Astrocyte (in vitro differentiated cells and primary cell): ENCODE measurements at regions not wholly inside any gene's neighbourhood (a gene's known extent, or its start where the extent isn't known, plus 50 kb on each side); places are given as distances from the start of the nearest gene placed in this dataset.

Source experiments
- DNase-seq: peaks from one replicate; pipeline ENCODE4 v3.0.0-alpha.2; 2010; ENCODE audit warnings: low read depth
- FAIRE-seq: peaks from 2 replicates; lab custom pipeline; 2011; peaks lifted over from hg19 to GRCh38; lab: Jason Lieb, UNC
- H2AFZ ChIP-seq: 2 replicates; pipeline ENCODE4 v1.6.0; 2012; ENCODE audit warnings: low read depth, low read length, inconsistent platforms
- H3K27ac ChIP-seq: 2 replicates; pipeline ENCODE4 v1.5.1; 2011; ENCODE audit warnings: low read depth, low read length, inconsistent platforms
- H3K27me3 ChIP-seq: 2 replicates; pipeline ENCODE4 v1.6.0; 2011; ENCODE audit warnings: low read length, inconsistent platforms; ENCODE audit not compliant: insufficient read depth
- H3K36me3 ChIP-seq: 2 replicates; pipeline ENCODE4 v1.5.1; 2011; ENCODE audit warnings: low read length, inconsistent platforms; ENCODE audit not compliant: insufficient read depth
- H3K4me1 ChIP-seq: 2 replicates; pipeline ENCODE4 v1.5.1; 2011; ENCODE audit warnings: low read length, inconsistent platforms; ENCODE audit not compliant: insufficient read depth
- H3K4me2 ChIP-seq: 2 replicates; pipeline ENCODE4 v1.6.0; 2012; ENCODE audit warnings: low read length, inconsistent platforms
- H3K4me3 ChIP-seq: 2 replicates; pipeline ENCODE4 v1.5.1; 2011; ENCODE audit warnings: low read depth, mild to moderate bottlenecking, low read length, inconsistent platforms; ENCODE audit not compliant: insufficient read depth
- H3K79me2 ChIP-seq: 2 replicates; pipeline ENCODE4 v1.6.0; 2012; ENCODE audit warnings: mild to moderate bottlenecking, low read length, inconsistent platforms; ENCODE audit not compliant: insufficient read depth
- H3K9ac ChIP-seq: 2 replicates; pipeline ENCODE4 v1.6.0; 2012; ENCODE audit warnings: mild to moderate bottlenecking, low read length, inconsistent platforms
- H3K9me3 ChIP-seq: 2 replicates; pipeline ENCODE4 v1.5.1; 2012; ENCODE audit warnings: low read depth, mild to moderate bottlenecking, low read length, inconsistent platforms; ENCODE audit not compliant: insufficient read depth
- H4K20me1 ChIP-seq: 2 replicates; pipeline ENCODE4 v1.6.0; 2012; ENCODE audit warnings: low read length, inconsistent platforms; ENCODE audit not compliant: insufficient read depth
- H3K27ac Mint-ChIP-seq: one replicate; pipeline ENCODE4 v1.8.0; 2021; ENCODE audit warnings: mild to moderate bottlenecking, mixed read lengths; ENCODE audit not compliant: unreplicated experiment
- H3K27me3 Mint-ChIP-seq: one replicate; pipeline ENCODE4 v1.8.0; 2021; ENCODE audit warnings: low read depth, mixed read lengths; ENCODE audit not compliant: unreplicated experiment
- H3K36me3 Mint-ChIP-seq: one replicate; pipeline ENCODE4 v1.8.0; 2021; ENCODE audit warnings: low read depth, mixed read lengths; ENCODE audit not compliant: unreplicated experiment
- H3K4me1 Mint-ChIP-seq: one replicate; pipeline ENCODE4 v1.8.0; 2021; ENCODE audit warnings: low read depth, mixed read lengths; ENCODE audit not compliant: unreplicated experiment
- H3K4me3 Mint-ChIP-seq: one replicate; pipeline ENCODE4 v1.8.0; 2021; ENCODE audit warnings: mild to moderate bottlenecking, moderate library complexity, mixed read lengths; ENCODE audit not compliant: unreplicated experiment
- H3K9me3 Mint-ChIP-seq: one replicate; pipeline ENCODE4 v1.8.0; 2021; ENCODE audit warnings: mild to moderate bottlenecking, mixed read lengths; ENCODE audit not compliant: unreplicated experiment
- CTCF ChIP-seq: IDR thresholded peaks from 2 replicates; pipeline ENCODE4 v1.5.1; 2011; ENCODE audit warnings: low read depth, mild to moderate bottlenecking, inconsistent platforms, low read length, moderate library complexity; ENCODE audit not compliant: insufficient read depth
- EZH2 ChIP-seq: IDR thresholded peaks from 2 replicates; pipeline ENCODE4 v1.6.1; 2012; ENCODE audit warnings: mild to moderate bottlenecking, low read length, inconsistent platforms; ENCODE audit not compliant: insufficient read depth

DNA sequence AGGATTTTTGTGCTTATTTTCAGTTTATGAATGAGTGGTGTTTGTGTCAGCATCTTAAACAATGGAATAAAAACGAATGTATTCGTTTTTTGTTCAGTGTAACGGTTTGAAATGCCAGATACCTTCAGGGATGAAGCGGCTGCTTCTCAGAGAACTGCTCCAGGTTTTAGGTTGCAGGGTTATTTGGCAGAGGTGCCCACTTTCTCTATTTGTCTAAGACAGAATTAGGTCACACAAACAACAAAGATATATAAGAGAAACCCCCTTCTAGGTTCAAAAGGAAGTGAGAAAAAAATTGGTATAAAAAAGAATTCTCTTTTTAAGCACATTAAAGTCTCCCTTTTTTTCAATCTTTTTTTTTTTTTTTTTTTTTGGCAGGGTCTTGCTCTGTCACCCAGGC, 98.9 kb downstream of the MFAP3L start:
- H2AFZ ChIP-seq = no peak overlapping the region
- FAIRE-seq (no peak), DNase-seq (no peak)
- no peaks in the 10 kb centered on the region for H3K36me3 ChIP-seq
- no peaks in the 10 kb centered on the region for H3K79me2 ChIP-seq
- Mint-ChIP-seq H3K36me3 (no peaks in the 10 kb centered on the region), H3K27me3 (no peaks in the 10 kb centered on the region), H3K9me3 (no peaks in the 10 kb centered on the region), H3K4me1 (peaks cover 9% of the 10 kb centered on the region), H3K4me3 (no peak overlapping the region), H3K27ac (no peak overlapping the region)
- no peak for TF ChIP-seq CTCF
- TF ChIP-seq EZH2 = no peak
- no peak overlapping the region for H3K27ac ChIP-seq
- H3K9me3 ChIP-seq = no peaks in the 10 kb centered on the region
- H3K4me1 ChIP-seq = no peaks in the 10 kb centered on the region
- no peak overlapping the region for H3K9ac ChIP-seq
- H4K20me1 ChIP-seq = no peaks in the 10 kb centered on the region
- H3K4me3 ChIP-seq = no peak overlapping the region
- no peaks in the 10 kb centered on the region for H3K27me3 ChIP-seq
- H3K4me2 ChIP-seq = no peak overlapping the region

- H3K27ac Mint-ChIP-seq = no peak overlapping the region
- no peaks in the 10 kb centered on the region for H3K79me2 ChIP-seq
- peaks cover 2% of the 10 kb centered on the region for H3K27me3 ChIP-seq
- peaks cover 12% of the 10 kb centered on the region for H3K4me1 Mint-ChIP-seq
- no peak overlapping the region for H3K4me2 ChIP-seq
- H3K9ac ChIP-seq = no peak overlapping the region
- H3K4me3 Mint-ChIP-seq = no peak overlapping the region
- no peak for TF ChIP-seq CTCF
- no peak for TF ChIP-seq EZH2
- no peaks in the 10 kb centered on the region for H3K9me3 ChIP-seq
- H3K4me3 ChIP-seq = no peak overlapping the region
- DNase-seq = peak; percentile 17
- H3K36me3 Mint-ChIP-seq = no peaks in the 10 kb centered on the region
- H3K4me1 ChIP-seq = no peaks in the 10 kb centered on the region
- no peaks in the 10 kb centered on the region for H3K9me3 Mint-ChIP-seq
- H3K36me3 ChIP-seq = no peaks in the 10 kb centered on the region
- H4K20me1 ChIP-seq = no peaks in the 10 kb centered on the region
- no peak overlapping the region for H2AFZ ChIP-seq
- H3K27me3 Mint-ChIP-seq = no peaks in the 10 kb centered on the region
- FAIRE-seq = no peak
- no peak overlapping the region for H3K27ac ChIP-seq
Measured at GRCh38 chr4:169925678-169926077, 100.5 kb downstream of the MFAP3L start.

DNA sequence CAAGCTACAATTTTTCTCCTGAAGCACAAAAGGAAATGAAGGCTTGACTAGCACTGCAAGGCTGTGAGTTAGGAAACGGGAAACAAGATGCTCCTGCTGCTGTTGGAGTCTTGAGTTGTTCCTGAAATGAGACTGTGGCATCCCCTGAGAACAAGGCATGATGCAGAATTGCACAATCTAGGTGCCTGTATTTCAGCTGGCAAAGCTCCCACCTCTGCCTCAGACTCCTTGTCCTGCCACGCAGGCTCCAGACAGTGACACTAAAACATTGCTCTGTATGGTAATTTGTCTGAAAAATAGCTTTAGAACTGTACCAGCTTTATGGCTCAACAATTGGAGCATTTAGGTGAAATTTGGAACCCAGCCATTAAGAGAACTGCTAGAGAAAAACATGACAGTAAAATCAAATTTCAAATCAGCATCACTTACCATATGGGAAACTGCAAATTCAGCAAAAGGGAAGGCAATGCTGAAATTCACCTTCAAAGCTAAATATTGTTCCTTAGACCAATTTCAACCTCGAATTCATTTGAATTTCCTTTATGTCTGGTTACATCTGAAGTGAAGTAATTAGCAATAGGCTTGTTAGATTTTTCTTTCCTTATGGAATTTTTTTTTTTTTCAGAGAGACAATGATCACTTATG, 103.4 kb downstream of the MFAP3L start:
- no peaks in the 10 kb centered on the region for H4K20me1 ChIP-seq
- no peak for FAIRE-seq
- H3K4me2 ChIP-seq = no peak overlapping the region
- Mint-ChIP-seq H3K27me3 (no peaks in the 10 kb centered on the region), H3K9me3 (no peaks in the 10 kb centered on the region), H3K4me3 (no peak overlapping the region), H3K36me3 (no peaks in the 10 kb centered on the region), H3K4me1 (peaks cover 9% of the 10 kb centered on the region), H3K27ac (no peak overlapping the region)
- no peaks in the 10 kb centered on the region for H3K79me2 ChIP-seq
- no peak overlapping the region for H3K9ac ChIP-seq
- H3K36me3 ChIP-seq = no peaks in the 10 kb centered on the region
- H3K4me1 ChIP-seq = peaks cover 2% of the 10 kb centered on the region
- peaks cover 2% of the 10 kb centered on the region for H3K27me3 ChIP-seq
- H3K4me3 ChIP-seq = no peak overlapping the region
- no peak for TF ChIP-seq EZH2
- no peak for TF ChIP-seq CTCF
- H3K9me3 ChIP-seq = no peaks in the 10 kb centered on the region
- H2AFZ ChIP-seq = no peak overlapping the region
- no peak for DNase-seq
- H3K27ac ChIP-seq = no peak overlapping the region
